DMS 273 (cell line): ENCODE measurements at regions not wholly inside any gene's neighbourhood (a gene's known extent, or its start where the extent isn't known, plus 50 kb on each side); places are given as distances from the start of the nearest gene placed in this dataset.
A peak's percentile ranks its signal among the peaks of the same experiment; 100 is the strongest.

Experiments
- DNase-seq: peaks from one replicate; lab custom pipeline; 2025; ENCODE audit not compliant: unreplicated experiment; lab: John Stamatoyannopoulos, UW

GRCh38 chr21:41037212-41037611 is 130.7 kb upstream of the BACE2 start:
- DNase-seq = no peak

- DNase-seq = no peak
Measured at GRCh38 chr21:41037936-41038335, 130.0 kb upstream of the BACE2 start.

- DNase-seq = peak; percentile 29
Measured at GRCh38 chr21:41043014-41043413, 124.9 kb upstream of the BACE2 start.

- DNase-seq = peak; percentile 84
Measured at GRCh38 chr21:41045534-41046268, 122.3 kb upstream of the BACE2 start.

GRCh38 chr21:41048145-41048544 is 119.8 kb upstream of the BACE2 start:
- DNase-seq = no peak

- no peak for DNase-seq
Measured at GRCh38 chr21:41048623-41049022, 119.3 kb upstream of the BACE2 start.

GRCh38 chr21:41052820-41053555 is 115.0 kb upstream of the BACE2 start:
- DNase-seq = no peak

- DNase-seq = no peak
Measured at GRCh38 chr21:41054018-41054578, 113.9 kb upstream of the BACE2 start.

- no peak for DNase-seq
Measured at GRCh38 chr21:41055266-41055665, 112.7 kb upstream of the BACE2 start.

GRCh38 chr21:41059871-41060270 is 108.1 kb upstream of the BACE2 start:
- DNase-seq = no peak

GRCh38 chr21:41061701-41062100 is 106.3 kb upstream of the BACE2 start:
- DNase-seq = no peak

- no peak for DNase-seq
Measured at GRCh38 chr21:41064334-41064791, 103.6 kb upstream of the BACE2 start.

- no peak for DNase-seq
Measured at GRCh38 chr21:41064951-41065350, 103.0 kb upstream of the BACE2 start.

- no peak for DNase-seq
Measured at GRCh38 chr21:41065539-41065938, 102.4 kb upstream of the BACE2 start.

GRCh38 chr21:41066086-41066938 is 101.6 kb upstream of the BACE2 start:
- no peak for DNase-seq

- DNase-seq = peak; percentile 57
Measured at GRCh38 chr21:41067709-41068108, 100.3 kb upstream of the BACE2 start.

GRCh38 chr21:41068496-41068895 is 99.5 kb upstream of the BACE2 start:
- no peak for DNase-seq

- peak; percentile 93 for DNase-seq
Measured at GRCh38 chr21:41068967-41069642, 98.9 kb upstream of the BACE2 start.

- no peak for DNase-seq
Measured at GRCh38 chr21:41070284-41070683, 97.7 kb upstream of the BACE2 start.
